Esophagus (tissue), 2 donors: ENCODE measurements at regions not wholly inside any gene's neighbourhood (a gene's known extent, or its start where the extent isn't known, plus 50 kb on each side); places are given as distances from the start of the nearest gene placed in this dataset.

Experiments used
- H3K27ac ChIP-seq, 2 donors: one replicate each; pipeline ENCODE4 v1.5.1; 2013; ENCODE audit warnings: low read depth in 2 of 2, mild to moderate bottlenecking in 2 of 2, inconsistent platforms in 1 of 2, low read length in 1 of 2, moderate library complexity in 1 of 2
- H3K27me3 ChIP-seq, 2 donors: one replicate each; pipeline ENCODE4 v1.6.1; 2013; ENCODE audit warnings: low read length in 2 of 2, control low read depth in 1 of 2, mild to moderate bottlenecking in 1 of 2; ENCODE audit not compliant: insufficient read depth in 2 of 2, control insufficient read depth in 1 of 2
- H3K36me3 ChIP-seq, 2 donors: one replicate each; pipeline ENCODE4 v1.6.1; 2013; ENCODE audit warnings: low read length in 1 of 2; ENCODE audit not compliant: control insufficient read depth in 2 of 2, insufficient read depth in 2 of 2
- H3K4me1 ChIP-seq, 2 donors: one replicate each; pipeline ENCODE4 v1.6.1; 2013; ENCODE audit warnings: low read length in 1 of 2; ENCODE audit not compliant: control insufficient read depth in 2 of 2, insufficient read depth in 2 of 2
- H3K4me3 ChIP-seq, 2 donors: one replicate each; pipeline ENCODE4 v1.5.1; 2013; ENCODE audit warnings: low read length in 2 of 2, mild to moderate bottlenecking in 2 of 2, low read depth in 1 of 2, moderate library complexity in 1 of 2
- H3K9me3 ChIP-seq, 2 donors: one replicate each; pipeline ENCODE4 v1.6.1; 2013; ENCODE audit warnings: mild to moderate bottlenecking in 2 of 2, low read depth in 1 of 2, low read length in 1 of 2, moderate library complexity in 1 of 2; ENCODE audit not compliant: control insufficient read depth in 2 of 2, insufficient read depth in 1 of 2
- WGBS, 2 donors: extraction: QIAGEN DNeasy Blood & Tissue Kit; methylation state at CpG; one replicate each; pipeline ENCODE4 v1.1.7; 2013; 5-methylcytosine and 5-hydroxymethylcytosine counted together
- donor health status: healthy with polysubstance abuse.
- donor health status: Bipolar disorder and iron deficiency.

DNA sequence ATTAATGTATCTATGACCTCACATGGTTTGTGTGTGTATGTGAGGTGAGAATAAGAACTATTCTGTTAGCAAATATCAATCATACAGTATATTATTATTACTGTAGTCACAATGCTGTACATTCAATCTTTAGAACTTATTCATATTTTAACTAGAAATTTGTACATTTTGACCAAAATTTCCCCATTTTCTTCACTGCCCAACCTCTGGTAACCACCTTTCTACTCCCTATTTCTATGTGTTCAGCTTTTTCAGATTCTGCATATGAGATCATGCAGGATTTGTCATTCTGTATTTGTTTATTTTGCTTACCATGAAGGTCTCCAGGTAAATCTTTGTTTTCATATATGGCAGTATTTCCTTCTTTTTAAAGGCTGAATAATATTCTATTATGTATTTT lies 607.9 kb downstream of the SLCO4C1 start:
- Histone ChIP-seq H3K4me1 (no peaks in the 10 kb centered on the region), H3K4me3 (no peak overlapping the region), H3K27me3 (no peaks in the 10 kb centered on the region), H3K36me3 (no peaks in the 10 kb centered on the region), H3K9me3 (no peaks in the 10 kb centered on the region), H3K27ac (no peak overlapping the region)

DNA sequence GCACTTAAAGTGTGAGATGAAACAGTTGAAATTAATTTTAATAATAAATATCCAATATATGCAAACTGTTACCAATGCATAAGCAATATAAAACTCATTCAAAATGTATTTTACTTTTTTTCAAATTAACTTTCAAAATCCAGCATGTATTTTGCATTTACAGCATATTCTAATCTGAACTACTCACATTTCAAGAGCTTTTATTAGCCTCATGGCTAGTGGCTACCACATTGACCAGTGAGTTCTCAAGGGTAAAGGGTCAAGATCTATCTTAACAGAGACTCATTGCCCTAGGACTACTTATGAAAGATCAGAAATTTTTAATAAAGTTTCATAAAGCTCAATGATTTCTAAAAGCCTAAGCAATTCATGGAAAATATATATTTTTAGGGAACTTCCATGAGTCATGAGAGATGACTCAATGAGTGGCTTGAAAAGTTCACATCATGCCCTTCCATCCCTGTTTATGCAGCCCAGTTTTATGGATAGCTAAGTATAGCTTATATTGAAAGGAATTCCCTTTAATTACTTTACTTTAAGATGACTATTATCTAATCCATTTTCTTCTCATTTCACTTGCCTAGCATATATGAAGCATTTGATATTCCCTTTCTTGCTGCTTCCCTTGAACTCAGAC lies 608.6 kb downstream of the SLCO4C1 start:
- Histone ChIP-seq H3K27ac (no peak overlapping the region), H3K4me3 (no peak overlapping the region), H3K4me1 (no peaks in the 10 kb centered on the region), H3K9me3 (no peaks in the 10 kb centered on the region), H3K27me3 (no peaks in the 10 kb centered on the region), H3K36me3 (no peaks in the 10 kb centered on the region)

DNA sequence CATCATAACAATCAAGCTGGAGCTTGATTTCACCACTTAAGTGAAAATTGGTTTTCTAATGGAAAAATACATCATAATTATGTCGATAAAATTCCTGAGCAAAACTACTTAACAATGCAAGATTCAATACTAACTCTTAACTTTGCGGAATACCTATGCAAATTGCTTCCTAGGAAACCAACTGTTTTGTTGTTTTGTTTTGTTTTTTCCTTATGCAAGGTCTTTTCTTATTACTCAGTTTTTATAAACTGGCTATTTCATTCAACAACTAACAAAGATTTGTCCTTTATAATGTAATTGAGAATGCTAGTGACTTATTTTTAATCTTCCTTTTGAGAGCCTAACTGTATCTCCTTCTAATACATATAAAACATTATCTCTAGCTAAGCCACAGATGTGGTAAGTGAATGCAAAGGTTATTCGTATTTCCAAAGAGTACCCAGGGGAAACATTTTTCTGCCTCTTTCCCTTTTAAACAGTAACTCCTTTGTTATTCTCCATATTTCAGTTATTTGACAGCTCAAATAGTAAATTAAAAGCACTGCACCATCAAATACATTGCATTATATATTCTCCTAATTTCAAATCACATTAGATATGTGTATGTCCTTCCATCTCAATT lies 609.4 kb downstream of the SLCO4C1 start:
- no peak overlapping the region for H3K4me3 ChIP-seq
- no peaks in the 10 kb centered on the region for H3K27me3 ChIP-seq
- 58 to 63% methylated on average over 3 of the region's 3 CpGs for WGBS, 2 donors
- H3K9me3 ChIP-seq: no peaks in the 10 kb centered on the region
- H3K27ac ChIP-seq: no peak overlapping the region
- no peaks in the 10 kb centered on the region for H3K36me3 ChIP-seq
- H3K4me1 ChIP-seq: no peaks in the 10 kb centered on the region

DNA sequence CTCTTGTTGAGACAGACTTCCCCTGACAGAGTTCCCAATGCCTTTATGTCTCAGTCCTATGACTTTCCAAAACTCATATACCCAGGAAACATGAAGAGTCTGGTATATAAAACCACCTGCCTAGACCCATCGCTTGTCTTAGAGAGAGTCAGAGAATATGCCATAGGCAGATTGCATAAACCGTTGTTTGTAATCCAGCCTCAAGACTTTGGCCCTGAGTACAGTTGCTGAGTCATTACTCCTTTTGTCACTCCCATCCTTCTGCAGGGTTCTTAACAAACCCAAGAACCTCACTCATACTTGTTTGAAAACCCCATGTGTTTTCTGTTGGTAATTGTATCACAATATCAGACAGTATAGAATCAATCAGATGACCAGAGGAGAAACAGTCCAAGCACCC lies 616.3 kb downstream of the SLCO4C1 start:
- no peaks in the 10 kb centered on the region for H3K9me3 ChIP-seq
- H3K4me3 ChIP-seq: no peak overlapping the region
- 47 to 48% methylated on average over 2 of the region's 2 CpGs for WGBS, 2 donors
- H3K27me3 ChIP-seq: no peaks in the 10 kb centered on the region
- no peaks in the 10 kb centered on the region for H3K4me1 ChIP-seq
- H3K36me3 ChIP-seq: no peaks in the 10 kb centered on the region
- no peak overlapping the region for H3K27ac ChIP-seq

DNA sequence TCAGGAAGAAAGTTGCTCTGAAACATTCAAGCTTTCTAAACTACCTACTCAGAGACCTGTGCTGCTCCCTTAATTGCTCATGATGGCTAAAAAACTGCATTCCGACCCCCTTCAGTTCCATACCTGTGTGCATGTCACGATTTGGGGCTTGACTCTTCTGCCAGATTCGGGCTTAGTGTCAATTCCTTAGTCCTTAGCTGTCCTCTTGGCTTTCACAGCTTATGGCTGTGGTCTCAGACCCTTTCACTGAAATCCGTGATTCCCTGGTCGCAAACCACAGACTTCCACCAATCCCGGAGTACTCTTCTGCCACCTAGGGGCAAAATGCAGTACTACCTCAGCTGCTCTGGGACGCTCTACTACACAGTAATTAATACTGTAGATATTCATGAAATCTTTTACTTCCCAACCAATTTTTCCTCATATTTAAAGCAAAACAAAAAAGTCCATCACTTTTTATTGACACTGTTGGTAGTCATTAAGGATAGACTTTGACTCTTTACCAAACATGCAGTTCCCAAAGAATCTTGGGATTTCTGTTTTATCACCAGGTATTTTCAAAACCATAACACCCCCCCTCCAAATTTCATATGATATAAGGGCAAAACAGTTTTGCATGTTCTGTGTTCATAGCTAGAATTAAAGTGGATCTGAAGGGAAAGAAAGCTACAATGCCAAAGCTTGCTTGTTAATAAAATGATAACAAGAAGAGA lies 617.4 kb downstream of the SLCO4C1 start:
- Histone ChIP-seq H3K4me3 (no peak overlapping the region), H3K36me3 (no peaks in the 10 kb centered on the region), H3K4me1 (no peaks in the 10 kb centered on the region), H3K27ac (no peak overlapping the region), H3K9me3 (no peaks in the 10 kb centered on the region), H3K27me3 (no peaks in the 10 kb centered on the region)
- 16 to 17% methylated on average over 7 of the region's 7 CpGs for WGBS, 2 donors

DNA sequence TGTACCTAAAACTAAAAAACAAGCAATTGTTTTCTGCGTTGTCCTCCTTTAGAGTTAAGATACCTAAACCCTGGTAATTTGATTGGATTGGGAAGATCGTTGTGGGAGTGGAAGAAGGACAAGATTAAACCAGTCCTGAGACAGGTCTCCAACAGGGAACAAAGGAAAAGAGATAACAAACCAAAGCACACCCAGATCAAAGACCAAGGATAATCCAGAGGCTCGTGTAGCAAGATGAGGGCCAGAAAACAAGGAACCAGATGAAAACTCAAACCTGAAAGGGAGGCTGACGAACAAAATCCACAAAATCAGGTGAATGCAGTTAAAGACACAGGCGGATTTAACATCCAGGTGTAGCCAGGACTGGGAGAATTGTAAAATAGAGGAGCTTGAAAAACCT lies 618.1 kb downstream of the SLCO4C1 start:
- no peaks in the 10 kb centered on the region for H3K27me3 ChIP-seq
- H3K4me1 ChIP-seq: no peaks in the 10 kb centered on the region
- H3K9me3 ChIP-seq: no peaks in the 10 kb centered on the region
- H3K27ac ChIP-seq: no peak overlapping the region
- WGBS, 2 donors: 49 to 50% methylated on average over 5 of the region's 5 CpGs
- no peak overlapping the region for H3K4me3 ChIP-seq
- H3K36me3 ChIP-seq: no peaks in the 10 kb centered on the region

DNA sequence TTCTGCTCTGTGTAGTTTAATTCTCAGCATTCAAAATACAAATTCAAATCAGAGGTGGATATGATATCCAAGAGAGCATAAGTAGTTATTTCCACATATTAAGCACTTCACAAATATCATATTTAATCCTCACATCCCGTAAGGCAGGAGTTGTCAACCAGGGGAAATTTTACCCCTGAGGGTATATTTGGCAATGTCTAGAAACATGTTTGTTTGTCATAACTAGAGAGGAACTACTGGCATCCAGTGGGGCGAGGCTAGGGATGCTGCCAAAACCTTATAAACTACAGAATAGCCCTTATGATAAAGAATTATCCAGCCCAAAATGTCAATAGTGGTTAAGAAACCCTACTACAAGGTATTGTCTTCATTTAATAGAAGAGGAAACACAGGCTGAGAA lies 619.4 kb downstream of the SLCO4C1 start:
- 46 to 57% methylated on average over 2 of the region's 2 CpGs for WGBS, 2 donors
- no peak overlapping the region for H3K4me3 ChIP-seq
- no peaks in the 10 kb centered on the region for H3K36me3 ChIP-seq
- H3K9me3 ChIP-seq: no peaks in the 10 kb centered on the region
- no peaks in the 10 kb centered on the region for H3K27me3 ChIP-seq
- no peaks in the 10 kb centered on the region for H3K4me1 ChIP-seq
- H3K27ac ChIP-seq: no peak overlapping the region

DNA sequence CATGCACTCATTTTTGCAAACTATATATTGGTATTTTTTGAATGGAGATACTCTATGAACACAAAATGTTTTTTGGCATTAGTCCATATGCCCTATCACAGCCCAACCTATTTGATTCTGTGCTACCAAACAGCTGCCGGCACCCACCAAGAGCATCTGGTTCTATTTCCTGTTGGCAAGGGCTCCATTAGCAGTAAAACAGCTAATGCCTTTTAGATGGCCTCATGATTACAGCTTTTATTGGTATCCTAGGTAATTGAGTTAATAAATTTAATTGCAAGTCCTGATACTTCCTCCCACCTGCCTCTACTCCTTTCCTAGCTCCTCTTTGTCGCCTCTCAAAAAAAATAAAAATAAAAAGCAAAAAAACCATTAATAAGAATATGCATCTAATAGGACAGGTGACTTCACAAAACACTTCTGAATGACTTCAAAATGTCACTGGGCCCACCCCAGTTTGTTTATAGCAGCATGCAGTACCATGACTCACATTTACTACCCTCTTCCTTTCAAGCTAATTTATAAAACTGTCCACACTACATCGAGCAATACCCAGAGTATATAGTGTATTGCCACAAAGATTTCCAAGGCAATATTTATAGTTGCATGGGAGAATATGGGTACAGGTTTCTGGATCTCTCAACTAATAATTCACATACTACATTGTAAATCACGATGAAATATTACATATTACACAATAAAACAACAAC lies 620.4 kb downstream of the SLCO4C1 start:
- WGBS, 2 donors: 70 to 78% methylated on average over 4 of the region's 4 CpGs
- Histone ChIP-seq H3K4me3 (no peak overlapping the region), H3K4me1 (no peaks in the 10 kb centered on the region), H3K9me3 (no peaks in the 10 kb centered on the region), H3K27ac (no peak overlapping the region), H3K27me3 (no peaks in the 10 kb centered on the region), H3K36me3 (no peaks in the 10 kb centered on the region)

DNA sequence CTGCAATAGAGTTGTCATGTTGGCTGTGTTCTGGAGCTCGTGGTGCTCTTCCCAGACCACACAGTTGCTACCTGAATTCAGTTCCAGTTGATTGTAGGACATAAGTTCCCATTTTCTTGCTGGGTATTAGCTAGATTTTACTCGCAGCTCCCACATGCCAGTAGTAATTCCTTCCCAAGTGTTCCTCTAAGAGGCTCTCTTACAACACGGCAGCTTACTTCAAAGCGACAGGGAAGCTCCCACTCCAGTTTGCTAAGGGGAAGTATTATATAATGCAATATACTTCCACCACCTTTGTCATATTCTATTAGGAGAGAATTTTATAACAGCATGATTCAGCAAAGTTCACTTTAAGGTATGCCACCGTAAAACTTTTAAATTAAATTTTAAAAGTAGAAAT lies 623.0 kb downstream of the SLCO4C1 start:
- WGBS, 2 donors: 84 to 86% methylated on average over 5 of the region's 5 CpGs
- no peaks in the 10 kb centered on the region for H3K36me3 ChIP-seq
- no peak overlapping the region for H3K27ac ChIP-seq
- no peaks in the 10 kb centered on the region for H3K4me1 ChIP-seq
- H3K9me3 ChIP-seq: no peaks in the 10 kb centered on the region
- H3K27me3 ChIP-seq: no peaks in the 10 kb centered on the region
- H3K4me3 ChIP-seq: no peak overlapping the region
